ENCODE measurements at regions not wholly inside any gene's neighbourhood (a gene's known extent, or its start where the extent isn't known, plus 50 kb on each side); places are given as distances from the start of the nearest gene placed in this dataset.

DNA sequence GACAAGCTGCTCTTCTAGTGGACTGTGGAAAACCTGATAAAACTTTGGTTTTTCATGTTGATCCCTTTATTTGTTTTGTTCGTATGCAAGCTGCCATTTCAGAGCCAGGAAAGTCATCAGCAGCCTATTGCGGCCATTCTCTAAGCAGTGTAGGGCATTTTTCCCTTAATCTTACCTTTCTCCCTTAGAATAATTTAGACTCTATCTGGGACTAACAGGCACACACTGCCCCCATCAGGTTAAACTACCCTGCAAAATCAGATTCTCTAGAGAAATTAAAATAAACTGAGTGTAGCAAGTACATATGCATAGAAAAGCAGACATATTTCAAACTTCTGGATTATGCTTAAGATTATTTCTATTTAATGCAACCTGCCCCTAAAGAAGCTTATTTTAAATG, 347.5 kb downstream of the METTL4 start:
- no peaks in the 10 kb centered on the region for H3K9me3 ChIP-seq (ENCODE audit: control insufficient read depth in 4 of 4, low read length in 3 of 4)
- no peaks in the 10 kb centered on the region for H3K4me1 ChIP-seq (ENCODE audit: control insufficient read depth in 4 of 4, insufficient read depth in 4 of 4, low read length in 3 of 4)
- no peaks in the 10 kb centered on the region for H3K27me3 ChIP-seq (ENCODE audit: control insufficient read depth in 4 of 4, insufficient read depth in 4 of 4, low read length in 3 of 4)
- no peaks in the 10 kb centered on the region for H3K36me3 ChIP-seq (ENCODE audit: control insufficient read depth in 4 of 4, insufficient read depth in 3 of 4, low read depth in 1 of 4, low read length in 3 of 4)
- no peak overlapping the region for H3K4me3 ChIP-seq (ENCODE audit: low read depth in 1 of 3, low read length in 3 of 3)
- H3K9ac ChIP-seq (ENCODE audit: low read depth in 1 of 2, low read length in 2 of 2), result no peak overlapping the region
- WGBS, result 33% methylated on average over 2 of the region's 2 CpGs
- TF ChIP-seq RAD21 (IDR thresholded peaks at IDR 0.05) (peak; percentile 36 to 54), EGR1 (IDR thresholded peaks at IDR 0.05; ENCODE audit: low read depth in 2 of 2) (no peak)
- TF ChIP-seq, protein P1, sequence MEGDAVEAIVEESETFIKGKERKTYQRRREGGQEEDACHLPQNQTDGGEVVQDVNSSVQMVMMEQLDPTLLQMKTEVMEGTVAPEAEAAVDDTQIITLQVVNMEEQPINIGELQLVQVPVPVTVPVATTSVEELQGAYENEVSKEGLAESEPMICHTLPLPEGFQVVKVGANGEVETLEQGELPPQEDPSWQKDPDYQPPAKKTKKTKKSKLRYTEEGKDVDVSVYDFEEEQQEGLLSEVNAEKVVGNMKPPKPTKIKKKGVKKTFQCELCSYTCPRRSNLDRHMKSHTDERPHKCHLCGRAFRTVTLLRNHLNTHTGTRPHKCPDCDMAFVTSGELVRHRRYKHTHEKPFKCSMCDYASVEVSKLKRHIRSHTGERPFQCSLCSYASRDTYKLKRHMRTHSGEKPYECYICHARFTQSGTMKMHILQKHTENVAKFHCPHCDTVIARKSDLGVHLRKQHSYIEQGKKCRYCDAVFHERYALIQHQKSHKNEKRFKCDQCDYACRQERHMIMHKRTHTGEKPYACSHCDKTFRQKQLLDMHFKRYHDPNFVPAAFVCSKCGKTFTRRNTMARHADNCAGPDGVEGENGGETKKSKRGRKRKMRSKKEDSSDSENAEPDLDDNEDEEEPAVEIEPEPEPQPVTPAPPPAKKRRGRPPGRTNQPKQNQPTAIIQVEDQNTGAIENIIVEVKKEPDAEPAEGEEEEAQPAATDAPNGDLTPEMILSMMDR (IDR thresholded peaks at IDR 0.05; ENCODE audit: low read depth, low read length, missing input control), result peak; percentile 23
- TF ChIP-seq, protein P2, sequence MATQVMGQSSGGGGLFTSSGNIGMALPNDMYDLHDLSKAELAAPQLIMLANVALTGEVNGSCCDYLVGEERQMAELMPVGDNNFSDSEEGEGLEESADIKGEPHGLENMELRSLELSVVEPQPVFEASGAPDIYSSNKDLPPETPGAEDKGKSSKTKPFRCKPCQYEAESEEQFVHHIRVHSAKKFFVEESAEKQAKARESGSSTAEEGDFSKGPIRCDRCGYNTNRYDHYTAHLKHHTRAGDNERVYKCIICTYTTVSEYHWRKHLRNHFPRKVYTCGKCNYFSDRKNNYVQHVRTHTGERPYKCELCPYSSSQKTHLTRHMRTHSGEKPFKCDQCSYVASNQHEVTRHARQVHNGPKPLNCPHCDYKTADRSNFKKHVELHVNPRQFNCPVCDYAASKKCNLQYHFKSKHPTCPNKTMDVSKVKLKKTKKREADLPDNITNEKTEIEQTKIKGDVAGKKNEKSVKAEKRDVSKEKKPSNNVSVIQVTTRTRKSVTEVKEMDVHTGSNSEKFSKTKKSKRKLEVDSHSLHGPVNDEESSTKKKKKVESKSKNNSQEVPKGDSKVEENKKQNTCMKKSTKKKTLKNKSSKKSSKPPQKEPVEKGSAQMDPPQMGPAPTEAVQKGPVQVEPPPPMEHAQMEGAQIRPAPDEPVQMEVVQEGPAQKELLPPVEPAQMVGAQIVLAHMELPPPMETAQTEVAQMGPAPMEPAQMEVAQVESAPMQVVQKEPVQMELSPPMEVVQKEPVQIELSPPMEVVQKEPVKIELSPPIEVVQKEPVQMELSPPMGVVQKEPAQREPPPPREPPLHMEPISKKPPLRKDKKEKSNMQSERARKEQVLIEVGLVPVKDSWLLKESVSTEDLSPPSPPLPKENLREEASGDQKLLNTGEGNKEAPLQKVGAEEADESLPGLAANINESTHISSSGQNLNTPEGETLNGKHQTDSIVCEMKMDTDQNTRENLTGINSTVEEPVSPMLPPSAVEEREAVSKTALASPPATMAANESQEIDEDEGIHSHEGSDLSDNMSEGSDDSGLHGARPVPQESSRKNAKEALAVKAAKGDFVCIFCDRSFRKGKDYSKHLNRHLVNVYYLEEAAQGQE (IDR thresholded peaks at IDR 0.05), result no peak
- H3K27ac ChIP-seq (ENCODE audit: low read depth in 1 of 2, low read length in 2 of 2), result no peak overlapping the region
- no peak for DNase-seq (ENCODE audit: low spot score)

DNA sequence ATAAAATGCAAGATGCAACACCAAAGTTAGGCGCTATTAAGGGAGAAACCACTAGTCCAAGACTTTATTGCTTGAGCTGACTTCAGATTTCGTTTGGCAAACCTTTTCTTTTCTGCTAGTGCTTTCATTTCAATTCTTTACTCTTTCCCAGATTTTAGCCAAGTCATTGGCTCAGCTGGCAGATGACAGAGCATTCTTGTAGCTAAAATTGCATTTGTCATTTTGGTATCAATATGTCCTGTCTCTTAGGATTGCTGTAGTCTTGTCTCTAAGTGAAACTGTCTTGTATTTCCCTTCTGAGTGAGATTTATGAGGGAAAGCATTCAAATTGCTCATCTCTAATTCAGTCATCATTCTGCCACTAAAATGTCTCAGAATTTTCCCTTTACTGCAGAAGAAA, 335.1 kb downstream of the METTL4 start:
- no peak overlapping the region for H3K9ac ChIP-seq (ENCODE audit: low read depth in 1 of 2, low read length in 2 of 2)
- no peak overlapping the region for H3K27ac ChIP-seq (ENCODE audit: low read depth in 1 of 2, low read length in 2 of 2)
- H3K27me3 ChIP-seq (ENCODE audit: control insufficient read depth in 4 of 4, insufficient read depth in 4 of 4, low read length in 3 of 4), result no peaks in the 10 kb centered on the region
- no peak for DNase-seq (ENCODE audit: low spot score)
- WGBS, result 68% methylated on average over 2 of the region's 2 CpGs
- no peak overlapping the region for H3K4me3 ChIP-seq (ENCODE audit: low read depth in 1 of 3, low read length in 3 of 3)
- TF ChIP-seq JUND (IDR thresholded peaks at IDR 0.05) (no peak), FOXA1 (IDR thresholded peaks at IDR 0.05) (no peak), GABPA (IDR thresholded peaks at IDR 0.05 in 1 of 2, conservative IDR thresholded peaks at IDR 0.05 in 1 of 2) (no peak), TAF1 (conservative IDR thresholded peaks at IDR 0.05) (no peak), SP1 (IDR thresholded peaks at IDR 0.05) (no peak)
- TF ChIP-seq, protein P1 (IDR thresholded peaks at IDR 0.05; ENCODE audit: low read depth, low read length, missing input control), result no peak
- no peaks in the 10 kb centered on the region for H3K9me3 ChIP-seq (ENCODE audit: control insufficient read depth in 4 of 4, low read length in 3 of 4)
- no peaks in the 10 kb centered on the region for H3K4me1 ChIP-seq (ENCODE audit: control insufficient read depth in 4 of 4, insufficient read depth in 4 of 4, low read length in 3 of 4)
- no peaks in the 10 kb centered on the region for H3K36me3 ChIP-seq (ENCODE audit: control insufficient read depth in 4 of 4, insufficient read depth in 3 of 4, low read depth in 1 of 4, low read length in 3 of 4)

DNA sequence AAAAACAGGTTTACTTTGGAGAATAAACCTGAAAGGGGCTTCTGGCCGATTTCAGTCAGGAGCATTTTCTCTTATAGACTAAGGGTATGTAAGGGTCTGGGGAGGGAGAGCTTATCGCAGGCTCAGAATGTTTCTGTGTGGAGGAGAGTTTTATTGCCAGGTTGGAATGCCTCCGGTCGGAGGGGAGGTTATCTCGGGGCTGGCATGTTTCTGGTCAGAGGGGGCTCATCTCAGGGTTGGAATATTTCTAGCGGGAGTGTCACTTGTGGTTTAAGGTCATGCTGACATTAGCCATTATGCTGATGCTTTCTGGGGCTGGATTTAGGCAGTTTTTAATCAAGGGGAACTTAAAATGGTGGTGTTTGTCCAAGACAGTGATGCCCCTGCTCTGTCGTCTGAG, 333.6 kb downstream of the METTL4 start:
- DNase-seq (ENCODE audit: low spot score), result no peak
- Histone ChIP-seq H3K36me3 (ENCODE audit: control insufficient read depth in 4 of 4, insufficient read depth in 3 of 4, low read depth in 1 of 4, low read length in 3 of 4) (no peaks in the 10 kb centered on the region), H3K27ac (ENCODE audit: low read depth in 1 of 2, low read length in 2 of 2) (no peak overlapping the region), H3K27me3 (ENCODE audit: control insufficient read depth in 4 of 4, insufficient read depth in 4 of 4, low read length in 3 of 4) (no peaks in the 10 kb centered on the region), H3K9ac (ENCODE audit: low read depth in 1 of 2, low read length in 2 of 2) (no peak overlapping the region), H3K4me3 (ENCODE audit: low read depth in 1 of 3, low read length in 3 of 3) (no peak overlapping the region), H3K9me3 (ENCODE audit: control insufficient read depth in 4 of 4, low read length in 3 of 4) (no peaks in the 10 kb centered on the region), H3K4me1 (ENCODE audit: control insufficient read depth in 4 of 4, insufficient read depth in 4 of 4, low read length in 3 of 4) (no peaks in the 10 kb centered on the region)
- 57% methylated on average over 7 of the region's 7 CpGs for WGBS
- TF ChIP-seq, protein P3, sequence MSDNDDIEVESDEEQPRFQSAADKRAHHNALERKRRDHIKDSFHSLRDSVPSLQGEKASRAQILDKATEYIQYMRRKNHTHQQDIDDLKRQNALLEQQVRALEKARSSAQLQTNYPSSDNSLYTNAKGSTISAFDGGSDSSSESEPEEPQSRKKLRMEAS (IDR thresholded peaks at IDR 0.05), result no peak
- TF ChIP-seq RXRA (IDR thresholded peaks at IDR 0.05) (no peak), NR2F2 (IDR thresholded peaks at IDR 0.05) (no peak), JUND (IDR thresholded peaks at IDR 0.05) (no peak), HNF4A (conservative IDR thresholded peaks at IDR 0.05) (no peak), TAF1 (conservative IDR thresholded peaks at IDR 0.05) (no peak), FOXA1 (IDR thresholded peaks at IDR 0.05) (no peak)
- TF ChIP-seq, protein P4, sequence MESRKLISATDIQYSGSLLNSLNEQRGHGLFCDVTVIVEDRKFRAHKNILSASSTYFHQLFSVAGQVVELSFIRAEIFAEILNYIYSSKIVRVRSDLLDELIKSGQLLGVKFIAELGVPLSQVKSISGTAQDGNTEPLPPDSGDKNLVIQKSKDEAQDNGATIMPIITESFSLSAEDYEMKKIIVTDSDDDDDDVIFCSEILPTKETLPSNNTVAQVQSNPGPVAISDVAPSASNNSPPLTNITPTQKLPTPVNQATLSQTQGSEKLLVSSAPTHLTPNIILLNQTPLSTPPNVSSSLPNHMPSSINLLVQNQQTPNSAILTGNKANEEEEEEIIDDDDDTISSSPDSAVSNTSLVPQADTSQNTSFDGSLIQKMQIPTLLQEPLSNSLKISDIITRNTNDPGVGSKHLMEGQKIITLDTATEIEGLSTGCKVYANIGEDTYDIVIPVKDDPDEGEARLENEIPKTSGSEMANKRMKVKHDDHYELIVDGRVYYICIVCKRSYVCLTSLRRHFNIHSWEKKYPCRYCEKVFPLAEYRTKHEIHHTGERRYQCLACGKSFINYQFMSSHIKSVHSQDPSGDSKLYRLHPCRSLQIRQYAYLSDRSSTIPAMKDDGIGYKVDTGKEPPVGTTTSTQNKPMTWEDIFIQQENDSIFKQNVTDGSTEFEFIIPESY (IDR thresholded peaks at IDR 0.05), result no peak
- TF ChIP-seq, protein P2 (IDR thresholded peaks at IDR 0.05), result no peak
